Neural cell (in vitro differentiated cells): ENCODE measurements at regions not wholly inside any gene's neighbourhood (a gene's known extent, or its start where the extent isn't known, plus 50 kb on each side); places are given as distances from the start of the nearest gene placed in this dataset.

Source experiments
- CTCF ChIP-seq: fragments of 450-650 bp; IDR thresholded peaks from 2 replicates; pipeline ENCODE4 v1.5.1; 2014; ENCODE audit warnings: antibody characterized with exemption, mild to moderate bottlenecking, moderate library complexity; ENCODE audit not compliant: poor library complexity, severe bottlenecking
- EP300 ChIP-seq: fragments of 450-650 bp; conservative IDR thresholded peaks from 2 replicates; pipeline ENCODE4 v1.6.1; 2014; ENCODE audit warnings: antibody characterized with exemption, mild to moderate bottlenecking, moderate library complexity; ENCODE audit not compliant: poor library complexity, severe bottlenecking
- EZH2 ChIP-seq: fragments of 200-600, 300-800 bp; shearing (Covaris generic), sonication (generic); IDR thresholded peaks from 2 replicates; pipeline ENCODE4 v1.6.1; 2014; ENCODE audit warnings: antibody characterized with exemption, low read length, borderline replicate concordance, mild to moderate bottlenecking; ENCODE audit not compliant: insufficient read depth, poor library complexity, severe bottlenecking
- MXI1 ChIP-seq: fragments of 450-650 bp; conservative IDR thresholded peaks from 2 replicates; pipeline ENCODE4 v1.6.1; 2014; ENCODE audit warnings: antibody characterized with exemption, mild to moderate bottlenecking; ENCODE audit not compliant: poor library complexity, severe bottlenecking
- POLR2AphosphoS5 ChIP-seq: IDR thresholded peaks from 2 replicates; pipeline ENCODE4 v1.6.1; 2012
- RAD21 ChIP-seq: fragments of 450-650 bp; conservative IDR thresholded peaks from 2 replicates; pipeline ENCODE4 v1.6.1; 2014; ENCODE audit warnings: antibody characterized with exemption, mild to moderate bottlenecking, moderate library complexity
- REST ChIP-seq: IDR thresholded peaks from 2 replicates; pipeline ENCODE4 v1.6.1; 2012; ENCODE audit warnings: borderline replicate concordance
- SMC3 ChIP-seq: fragments of 450-650 bp; conservative IDR thresholded peaks from 2 replicates; pipeline ENCODE4 v1.6.1; 2014; ENCODE audit warnings: antibody characterized with exemption, mild to moderate bottlenecking, moderate library complexity; ENCODE audit not compliant: poor library complexity
- TAF1 ChIP-seq: IDR thresholded peaks from 2 replicates; pipeline ENCODE4 v1.6.1; 2012; ENCODE audit warnings: low read depth

GRCh38 chr14:94989946-94990345 is 167.4 kb downstream of the DICER1 start:
- TF ChIP-seq CTCF (no peak), RAD21 (no peak), EZH2 (no peak), SMC3 (no peak), REST (no peak), POLR2AphosphoS5 (no peak), EP300 (no peak), TAF1 (no peak), MXI1 (no peak)
